Body of pancreas (tissue), 4 donors: ENCODE measurements at regions not wholly inside any gene's neighbourhood (a gene's known extent, or its start where the extent isn't known, plus 50 kb on each side); places are given as distances from the start of the nearest gene placed in this dataset.

Experiments used
- ATAC-seq: fragments of 150-250 bp; one replicate; pipeline ENCODE4 v1.9.1; 2016
- DNase-seq, 4 donors: peaks; one replicate each; pipeline ENCODE4 v3.0.0-alpha.2; 2019
- H3K27ac ChIP-seq, 4 donors: fragments of 200-600 bp; sonication (generic); 1 replicate in 3 of 4; 2 replicates in 1 of 4; pipeline versions ENCODE4 v1.5.1 to v1.6.1; 2016 to 2019; ENCODE audit warnings: mild to moderate bottlenecking in 1 of 4, mixed read lengths in 1 of 4, moderate library complexity in 1 of 4
- H3K27me3 ChIP-seq, 2 donors: fragments of 200-600 bp; sonication (generic); one replicate each; pipeline ENCODE4 v1.6.0; 2016; ENCODE audit warnings: mild to moderate bottlenecking in 1 of 2
- H3K36me3 ChIP-seq, 2 donors: fragments of 200-600 bp; sonication (generic); replicated peaks in 1 of 2; 2 replicates each; pipeline ENCODE4 v1.5.1; 2016; ENCODE audit warnings: low read depth in 2 of 2; ENCODE audit not compliant: insufficient read depth in 1 of 2
- H3K4me1 ChIP-seq: fragments of 200-600 bp; sonication (generic); one replicate; pipeline ENCODE4 v1.6.0; 2016
- H3K4me3 ChIP-seq, 2 donors: fragments of 200-600 bp; sonication (generic); 1 replicate in 1 of 2; 2 replicates in 1 of 2; pipeline ENCODE4 v1.5.1; 2016 to 2019
- H3K9me3 ChIP-seq, 3 donors: fragments of 200-600 bp; sonication (generic); 1 replicate in 2 of 3; 2 replicates in 1 of 3; pipeline ENCODE4 v1.5.1; 2016
- POLR2A ChIP-seq, 3 donors: fragments of 450-650 bp; IDR thresholded peaks; one replicate each; pipeline ENCODE4 v1.6.1; 2016; ENCODE audit warnings: antibody characterized with exemption in 3 of 3, mild to moderate bottlenecking in 2 of 3
- WGBS, 2 donors: methylation state at CpG; one replicate each; pipeline ENCODE4 v1.1.5; 2017; 5-methylcytosine and 5-hydroxymethylcytosine counted together
- intact Hi-C: fragments of 100-400 bp; cut with DNase I; formaldehyde crosslinking; loops from one replicate; pipeline ENCODE4 v1.15.1; 2023
- TF ChIP-seq, protein P1 (sequence below), 7 experiments: fragments of 450-650 bp in 4 of 7; fragments of 200-600 bp in 3 of 7; sonication (generic) in 3 of 7; IDR thresholded peaks; one replicate each; pipeline ENCODE4 v1.5.1; 2016 to 2019; ENCODE audit warnings: antibody characterized with exemption in 7 of 7

DNA sequence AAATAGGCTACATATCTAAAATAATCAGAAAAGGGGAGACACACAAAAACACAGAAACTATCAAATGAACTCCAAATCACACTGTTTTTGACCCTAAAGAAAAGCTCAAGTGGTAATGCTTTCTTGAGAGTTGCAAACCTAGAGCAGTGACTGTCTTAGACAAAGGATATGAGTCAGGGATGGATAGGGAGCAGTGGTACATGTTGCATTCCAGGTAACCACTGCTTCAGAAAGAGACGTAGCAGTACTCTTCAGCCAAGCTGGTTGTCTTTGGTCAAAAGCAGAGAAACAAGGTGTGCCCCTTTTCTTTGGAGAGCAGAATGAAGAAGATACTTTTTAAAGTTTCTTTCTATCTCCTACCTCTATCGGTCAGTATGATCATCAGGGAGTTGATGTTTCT is 1003.6 kb downstream of the CDH9 start:
- no peak for DNase-seq

DNA sequence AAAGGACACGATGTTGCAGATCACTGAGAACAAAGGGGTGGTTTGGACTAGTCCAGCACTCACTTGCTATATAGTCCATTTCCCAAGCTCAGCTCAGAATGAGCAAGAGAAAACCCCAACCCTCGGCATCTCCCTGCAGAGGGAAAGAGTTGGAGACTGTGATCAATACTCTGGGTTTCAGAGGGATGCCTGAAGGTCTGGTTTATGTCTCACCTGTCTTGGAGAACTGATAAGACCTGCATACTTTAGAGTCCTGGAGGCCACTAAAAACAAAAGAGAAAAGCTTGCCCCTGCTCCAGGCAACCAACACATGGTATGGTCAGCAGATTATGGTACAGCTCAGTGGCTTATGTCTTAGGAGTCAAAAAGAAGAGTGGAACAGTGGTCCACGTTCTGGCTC is 1006.9 kb downstream of the CDH9 start:
- Histone ChIP-seq H3K9me3 (no peaks in the 10 kb centered on the region), H3K4me3 (no peak overlapping the region), H3K4me1 (no peaks in the 10 kb centered on the region), H3K27ac (no peak overlapping the region), H3K27me3 (no peaks in the 10 kb centered on the region), H3K36me3 (no peaks in the 10 kb centered on the region)
- TF ChIP-seq, protein P1, sequence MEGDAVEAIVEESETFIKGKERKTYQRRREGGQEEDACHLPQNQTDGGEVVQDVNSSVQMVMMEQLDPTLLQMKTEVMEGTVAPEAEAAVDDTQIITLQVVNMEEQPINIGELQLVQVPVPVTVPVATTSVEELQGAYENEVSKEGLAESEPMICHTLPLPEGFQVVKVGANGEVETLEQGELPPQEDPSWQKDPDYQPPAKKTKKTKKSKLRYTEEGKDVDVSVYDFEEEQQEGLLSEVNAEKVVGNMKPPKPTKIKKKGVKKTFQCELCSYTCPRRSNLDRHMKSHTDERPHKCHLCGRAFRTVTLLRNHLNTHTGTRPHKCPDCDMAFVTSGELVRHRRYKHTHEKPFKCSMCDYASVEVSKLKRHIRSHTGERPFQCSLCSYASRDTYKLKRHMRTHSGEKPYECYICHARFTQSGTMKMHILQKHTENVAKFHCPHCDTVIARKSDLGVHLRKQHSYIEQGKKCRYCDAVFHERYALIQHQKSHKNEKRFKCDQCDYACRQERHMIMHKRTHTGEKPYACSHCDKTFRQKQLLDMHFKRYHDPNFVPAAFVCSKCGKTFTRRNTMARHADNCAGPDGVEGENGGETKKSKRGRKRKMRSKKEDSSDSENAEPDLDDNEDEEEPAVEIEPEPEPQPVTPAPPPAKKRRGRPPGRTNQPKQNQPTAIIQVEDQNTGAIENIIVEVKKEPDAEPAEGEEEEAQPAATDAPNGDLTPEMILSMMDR (IDR thresholded peaks at IDR 0.05), result no peak
- TF ChIP-seq POLR2A (IDR thresholded peaks at IDR 0.05), result no peak
- intact Hi-C loops, result no loop called here
- WGBS, 2 donors, result 29 to 42% methylated on average over 3 of the region's 3 CpGs
- DNase-seq (no peak), ATAC-seq (no peak)

More for the DNA sequence above, 1003.6 kb downstream of the CDH9 start:
- Histone ChIP-seq H3K27me3 (no peaks in the 10 kb centered on the region), H3K27ac (no peak overlapping the region), H3K4me1 (no peaks in the 10 kb centered on the region), H3K4me3 (no peak overlapping the region), H3K36me3 (no peaks in the 10 kb centered on the region), H3K9me3 (no peaks in the 10 kb centered on the region)
- WGBS, 2 donors, result 64 to 67% methylated on average over 2 of the region's 2 CpGs
- intact Hi-C loops, result no loop called here
- TF ChIP-seq POLR2A (IDR thresholded peaks at IDR 0.05), result no peak
- TF ChIP-seq, protein P1 (IDR thresholded peaks at IDR 0.05), result no peak
- no peak for ATAC-seq

DNA sequence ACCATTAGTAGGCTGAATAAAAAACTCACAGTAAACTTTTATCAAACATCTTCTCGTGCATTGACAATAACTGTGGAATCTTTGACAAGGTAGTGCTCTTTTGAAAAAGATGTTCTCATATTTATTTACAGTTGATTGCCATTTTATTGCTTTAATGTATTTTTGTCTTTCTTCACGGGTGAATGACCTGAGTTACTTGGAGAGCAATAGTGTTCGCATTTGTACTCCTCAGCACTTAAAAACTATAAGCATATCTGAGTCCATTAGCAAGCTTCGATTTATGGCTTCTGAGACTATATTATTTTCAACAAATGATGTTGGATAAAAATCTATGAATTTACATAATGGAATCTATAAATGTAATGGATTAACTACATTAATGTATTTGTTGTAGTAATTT is 1012.3 kb downstream of the CDH9 start:
- no peak overlapping the region for H3K4me3 ChIP-seq
- no peaks in the 10 kb centered on the region for H3K9me3 ChIP-seq
- ATAC-seq, result no peak
- WGBS, 2 donors, result 46 to 51% methylated on average over 4 of the region's 4 CpGs
- intact Hi-C loops, result no loop called here
- DNase-seq, result no peak
- H3K27ac ChIP-seq, result no peak overlapping the region
- no peaks in the 10 kb centered on the region for H3K27me3 ChIP-seq
- no peaks in the 10 kb centered on the region for H3K4me1 ChIP-seq
- TF ChIP-seq, protein P1 (IDR thresholded peaks at IDR 0.05), result no peak
- no peak for TF ChIP-seq POLR2A (IDR thresholded peaks at IDR 0.05)
- H3K36me3 ChIP-seq, result no peaks in the 10 kb centered on the region

DNA sequence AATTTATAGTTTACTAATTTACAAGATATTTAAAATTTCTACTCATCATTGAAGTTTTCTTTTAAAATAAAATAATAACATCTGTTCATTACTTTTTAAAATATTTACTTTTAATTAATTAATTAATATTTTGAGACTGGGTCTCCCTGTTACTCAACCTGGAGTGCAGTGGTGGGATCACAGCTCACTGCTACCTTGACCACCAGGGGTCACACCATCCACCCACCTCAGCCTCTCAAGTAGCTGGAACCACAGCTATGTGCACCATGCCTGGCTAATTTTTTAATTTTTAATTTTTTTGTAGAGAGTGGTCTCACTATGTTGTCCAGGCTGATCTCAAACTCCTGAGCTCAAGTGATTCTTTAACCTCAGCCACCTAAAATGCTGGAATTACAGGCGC is 1013.6 kb downstream of the CDH9 start:
- no peak for ATAC-seq

DNA sequence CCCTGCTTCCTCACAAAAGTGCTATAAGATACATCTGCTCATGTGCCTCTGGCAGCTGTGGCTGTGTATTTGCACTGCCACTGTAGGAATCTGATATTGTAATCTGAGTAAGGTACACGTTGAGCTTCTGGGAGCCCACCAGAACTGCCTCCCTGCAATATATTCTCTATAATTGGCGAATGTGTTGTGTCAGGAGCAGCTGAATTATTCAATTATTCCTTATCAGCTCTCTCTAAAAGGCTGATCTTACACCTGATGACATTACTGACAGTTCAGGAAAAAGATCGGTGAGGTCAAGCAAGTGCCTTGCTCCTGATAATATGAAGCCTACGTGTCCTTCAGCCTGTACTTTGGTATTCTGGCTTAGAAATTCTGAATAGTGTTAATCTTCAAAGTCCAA is 1015.0 kb downstream of the CDH9 start:
- Histone ChIP-seq H3K9me3 (no peaks in the 10 kb centered on the region), H3K27ac (no peak overlapping the region), H3K27me3 (no peaks in the 10 kb centered on the region), H3K36me3 (no peaks in the 10 kb centered on the region), H3K4me3 (no peak overlapping the region), H3K4me1 (no peaks in the 10 kb centered on the region)
- intact Hi-C loops, result no loop called here
- 33 to 36% methylated on average over 4 of the region's 4 CpGs for WGBS, 2 donors
- DNase-seq (no peak), ATAC-seq (no peak)
- TF ChIP-seq, protein P1 (IDR thresholded peaks at IDR 0.05), result no peak
- TF ChIP-seq POLR2A (IDR thresholded peaks at IDR 0.05), result no peak

More for the DNA sequence above, 1013.6 kb downstream of the CDH9 start:
- Histone ChIP-seq H3K27me3 (no peaks in the 10 kb centered on the region), H3K27ac (no peak overlapping the region), H3K4me3 (no peak overlapping the region), H3K9me3 (no peaks in the 10 kb centered on the region), H3K4me1 (no peaks in the 10 kb centered on the region), H3K36me3 (no peaks in the 10 kb centered on the region)
- no peak for DNase-seq
- 63 to 85% methylated on average over 1 of the region's 1 CpG for WGBS, 2 donors
- intact Hi-C loops, result no loop called here
- TF ChIP-seq, protein P1 (IDR thresholded peaks at IDR 0.05), result no peak
- no peak for TF ChIP-seq POLR2A (IDR thresholded peaks at IDR 0.05)
